Stimulated activated CD8-positive, alpha-beta memory T cell treated with anti-CD3 and anti-CD28 coated beads, Interleukin-7, amount 100 ng/mL, for 4 hours (primary cell): ENCODE measurements at regions not wholly inside any gene's neighbourhood (a gene's known extent, or its start where the extent isn't known, plus 50 kb on each side); places are given as distances from the start of the nearest gene placed in this dataset.

ENCODE experiments used
- DNase-seq, 2 donors: peaks; one replicate each; pipeline ENCODE4 v3.0.0-alpha.2; 2020; ENCODE audit warnings: low read depth in 2 of 2

GRCh38 chr6:56767892-56768531, 125.3 kb upstream of the DST start:
- no peak for DNase-seq

DNA sequence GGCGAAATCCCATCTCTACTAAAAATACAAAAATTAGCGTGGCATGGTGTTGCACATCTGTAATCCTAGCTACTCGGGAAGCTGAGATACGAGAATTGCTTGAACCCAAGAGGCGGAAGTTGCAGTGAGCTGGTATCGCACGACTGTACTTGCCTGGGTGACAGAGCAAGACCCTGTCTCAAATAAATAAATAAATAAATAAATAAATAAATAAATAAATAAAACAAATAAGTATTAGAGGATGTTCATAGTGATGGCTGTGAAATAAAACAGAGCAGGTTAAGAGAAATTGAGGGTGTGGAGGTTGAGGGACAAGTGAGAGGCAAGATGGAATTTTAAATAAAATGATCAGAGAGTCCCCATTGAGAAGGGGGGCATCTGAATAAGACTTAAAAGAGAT, 124.7 kb upstream of the DST start:
- DNase-seq, result no peak

GRCh38 chr6:56766806-56767178, 124.1 kb upstream of the DST start:
- DNase-seq, result no peak

DNA sequence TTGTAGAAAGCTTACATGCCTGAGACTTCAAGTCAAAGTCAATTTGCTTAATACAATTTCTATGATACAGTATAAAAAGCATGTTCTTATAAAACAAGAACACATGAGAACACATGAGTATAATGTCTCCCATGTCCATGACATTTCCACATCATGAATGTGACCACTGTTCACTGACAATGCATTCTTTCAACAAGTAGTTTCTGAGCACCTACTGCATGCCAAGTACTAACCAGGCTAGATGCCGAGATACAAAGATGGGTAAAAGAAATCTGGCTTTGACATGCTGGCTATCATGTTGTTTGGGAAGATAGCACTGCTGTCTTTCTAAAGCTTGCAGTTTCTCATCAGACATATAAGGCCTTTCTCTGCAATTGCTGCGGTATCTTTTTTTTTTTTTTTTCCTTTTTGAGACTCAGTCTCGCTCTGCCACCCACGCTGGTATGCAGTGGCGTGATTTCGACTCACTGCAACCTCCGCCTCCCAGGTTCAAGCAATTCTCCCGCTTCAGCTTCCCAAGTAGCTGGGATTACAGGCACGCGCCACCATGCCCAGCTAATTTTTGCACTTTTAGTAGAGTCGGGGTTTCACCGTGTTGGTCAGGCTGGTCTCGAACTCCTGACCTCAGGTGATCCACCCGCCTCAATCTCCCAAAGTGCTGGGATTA, 123.6 kb upstream of the DST start:
- no peak for DNase-seq

DNA sequence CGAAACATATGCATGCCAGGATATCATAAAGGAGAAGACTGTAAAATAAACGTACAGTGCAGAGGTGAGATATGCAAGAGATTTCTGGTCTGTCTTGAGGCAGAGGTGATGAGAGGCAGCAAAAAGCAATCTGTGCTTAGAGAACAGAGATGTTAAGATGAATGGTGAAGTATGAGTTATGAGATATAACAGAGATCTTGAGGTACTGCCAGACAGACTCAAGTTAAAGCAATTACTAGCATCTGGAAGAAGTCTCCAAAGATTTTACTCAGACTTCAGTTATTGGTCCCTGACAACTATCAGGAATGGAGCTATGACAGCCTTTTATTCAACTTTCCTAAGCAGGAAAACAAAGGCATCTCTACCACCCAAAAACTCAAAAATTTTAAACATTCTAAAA, 122.8 kb upstream of the DST start:
- no peak for DNase-seq

- no peak for DNase-seq
Measured at GRCh38 chr6:56764081-56764566, 121.4 kb upstream of the DST start.

- no peak for DNase-seq
Measured at GRCh38 chr6:56761651-56762050, 119.0 kb upstream of the DST start.

DNA sequence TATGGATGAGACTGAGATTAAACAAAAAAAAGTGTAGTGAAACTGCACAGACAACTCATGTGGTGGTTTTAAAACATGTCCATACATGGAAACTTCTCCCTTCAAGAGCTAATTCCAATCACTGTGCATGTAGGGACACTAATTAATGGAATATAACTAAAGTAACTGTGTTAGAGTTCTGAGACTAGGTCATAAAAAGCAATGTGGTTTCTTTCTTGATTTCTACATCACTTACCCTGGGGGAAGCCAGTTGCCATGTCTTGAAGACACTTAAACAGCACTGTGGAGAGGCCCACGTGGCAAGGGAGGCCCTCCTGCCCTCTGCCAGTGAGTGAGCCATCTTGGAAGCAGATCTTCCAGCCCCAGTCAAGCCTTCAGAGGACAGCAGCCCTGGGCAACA, 118.2 kb upstream of the DST start:
- no peak for DNase-seq

DNA sequence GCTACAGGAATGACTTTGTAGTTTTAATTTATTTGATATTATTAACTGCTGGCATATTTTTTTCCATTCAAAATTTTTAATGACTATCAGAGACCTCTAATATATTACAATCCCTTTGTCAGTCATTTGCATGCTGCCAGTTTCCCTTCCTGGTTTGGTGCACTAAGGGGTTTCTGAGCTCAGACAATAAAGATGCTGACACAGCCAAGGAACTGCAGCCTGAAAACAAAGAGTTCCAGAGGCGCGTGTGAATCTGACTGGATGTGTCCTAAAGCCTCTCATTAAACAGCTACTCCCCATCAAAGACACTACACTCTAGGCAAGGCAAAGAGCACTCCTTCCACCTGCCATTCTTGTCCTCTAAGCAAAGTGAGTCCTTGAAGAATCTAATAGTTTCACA, 116.8 kb upstream of the DST start:
- no peak for DNase-seq

DNA sequence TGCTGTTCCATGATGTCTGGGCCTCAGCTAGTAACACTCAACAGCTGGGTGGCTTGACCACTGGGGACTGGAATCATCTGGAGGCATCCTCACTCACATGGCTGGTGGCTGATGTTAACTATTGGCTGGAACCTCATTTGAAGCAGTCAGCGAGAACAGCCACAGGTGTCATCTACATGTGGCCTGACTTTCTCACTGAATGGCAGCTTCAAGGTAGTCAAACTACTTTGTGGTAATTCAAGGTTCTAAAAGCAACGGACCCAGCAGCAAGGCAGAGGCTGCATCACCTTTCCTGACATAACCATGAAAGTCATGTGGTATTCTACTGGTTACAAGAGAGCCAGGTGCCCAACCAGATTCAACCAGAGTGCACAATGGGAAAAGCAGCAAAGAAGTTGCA, 115.9 kb upstream of the DST start:
- no peak for DNase-seq

DNA sequence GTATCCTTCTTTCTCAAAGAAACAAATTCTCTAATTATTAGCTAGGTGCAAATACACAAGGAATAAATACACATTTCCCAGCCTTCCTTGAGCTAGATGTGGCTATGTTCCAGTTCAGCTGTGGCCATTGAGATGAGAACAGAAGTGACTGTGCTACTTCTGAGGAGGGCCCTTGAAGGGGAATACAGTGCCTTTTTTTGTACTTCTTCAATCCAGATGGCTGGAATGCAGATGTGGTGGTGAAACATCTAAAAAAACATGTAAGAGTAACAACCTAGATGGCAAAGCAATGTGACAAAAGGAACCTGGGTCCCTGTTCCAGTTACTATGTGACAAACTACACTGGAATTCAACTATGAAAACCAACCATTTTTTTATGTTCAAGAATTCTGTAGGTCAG, 115.4 kb upstream of the DST start:
- no peak for DNase-seq

GRCh38 chr6:56757588-56757984, 114.9 kb upstream of the DST start:
- no peak for DNase-seq

- no peak for DNase-seq
Measured at GRCh38 chr6:56756791-56757587, 114.3 kb upstream of the DST start.

- DNase-seq, result no peak
Measured at GRCh38 chr6:56756219-56756789, 113.6 kb upstream of the DST start.

- no peak for DNase-seq
Measured at GRCh38 chr6:56755040-56755439, 112.4 kb upstream of the DST start.

DNA sequence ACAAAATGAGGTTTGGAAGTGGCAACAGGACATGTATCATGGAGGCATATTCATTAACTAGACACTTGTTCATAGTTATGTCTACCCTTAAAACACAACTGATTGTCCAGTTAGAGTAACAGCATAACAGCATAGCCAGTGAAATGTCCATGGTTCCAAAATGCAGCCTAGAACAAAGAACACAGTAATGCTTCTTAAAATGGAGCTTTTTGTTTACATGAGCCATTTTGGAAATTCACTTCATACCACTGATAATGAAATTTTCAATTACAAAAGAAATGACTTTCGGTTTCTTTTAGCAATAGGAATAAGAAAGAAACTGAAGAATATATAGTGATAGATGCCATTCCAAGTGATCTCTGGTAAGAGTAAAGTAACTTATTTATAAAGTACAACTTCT, 111.1 kb upstream of the DST start:
- DNase-seq, result no peak

- DNase-seq, result no peak
Measured at GRCh38 chr6:56752534-56752933, 109.8 kb upstream of the DST start.

DNA sequence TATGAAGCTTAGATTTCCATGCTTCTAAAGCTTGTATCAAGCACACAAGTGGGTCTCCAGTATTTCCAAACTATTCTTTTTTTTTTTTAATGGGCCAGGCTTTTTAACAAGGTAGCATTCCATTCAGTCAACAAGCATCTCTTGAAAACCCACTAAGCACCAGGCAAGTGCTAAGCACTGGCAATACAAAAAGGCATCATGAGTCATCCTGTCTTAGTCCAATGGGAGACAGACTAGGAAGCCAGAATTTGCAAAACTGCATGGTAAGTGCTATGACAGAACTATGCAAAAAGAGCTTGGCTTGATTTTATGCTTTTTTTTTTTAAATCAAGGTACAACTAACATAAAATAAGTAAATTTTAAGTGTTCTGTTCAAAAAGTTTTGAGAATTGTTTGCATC, 109.3 kb upstream of the DST start:
- no peak for DNase-seq

DNA sequence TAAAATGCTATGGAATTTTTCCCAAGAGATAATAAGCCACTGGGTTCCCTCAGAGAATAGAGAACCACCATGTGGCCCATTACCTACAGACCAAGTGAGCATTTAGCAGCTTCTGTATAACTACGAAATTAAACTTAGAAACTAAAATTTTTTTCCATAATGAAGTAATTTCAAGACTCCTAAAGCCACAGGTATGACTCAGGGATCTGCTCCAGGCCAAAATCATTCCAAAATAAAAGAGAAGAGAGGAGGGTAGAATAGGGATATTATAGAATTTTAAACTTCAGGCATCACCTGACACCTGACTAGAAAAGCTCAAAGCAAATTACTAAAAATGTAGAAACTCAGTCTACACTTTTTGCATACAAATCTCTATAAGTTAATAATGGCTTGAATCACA, 108.9 kb upstream of the DST start:
- no peak for DNase-seq

GRCh38 chr6:56750686-56751085, 108.0 kb upstream of the DST start:
- DNase-seq, result no peak

DNA sequence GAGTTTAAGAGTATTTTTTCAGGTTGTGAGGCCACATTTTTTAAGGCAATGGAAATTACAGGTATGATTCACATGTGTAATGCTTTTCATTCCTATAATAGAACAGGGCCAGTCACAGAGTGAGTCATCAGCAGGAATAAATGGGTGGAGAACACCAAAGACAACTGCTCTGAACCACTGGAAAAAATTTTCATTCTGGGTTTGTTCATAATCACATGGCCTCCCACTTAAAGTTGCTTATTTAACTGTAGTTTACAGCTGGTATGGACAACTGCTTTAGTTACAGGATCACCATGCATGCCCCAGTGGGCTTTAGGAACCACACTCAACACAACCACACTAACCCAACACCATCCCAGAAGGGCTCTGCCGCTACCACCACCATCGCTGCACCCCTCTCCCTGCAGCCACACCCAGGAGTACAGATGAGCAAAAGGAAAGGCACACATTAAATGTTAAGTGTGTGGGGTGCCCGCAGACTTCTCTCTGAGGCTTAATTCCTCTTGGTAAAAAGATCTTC, 107.0 kb upstream of the DST start:
- no peak for DNase-seq

DNA sequence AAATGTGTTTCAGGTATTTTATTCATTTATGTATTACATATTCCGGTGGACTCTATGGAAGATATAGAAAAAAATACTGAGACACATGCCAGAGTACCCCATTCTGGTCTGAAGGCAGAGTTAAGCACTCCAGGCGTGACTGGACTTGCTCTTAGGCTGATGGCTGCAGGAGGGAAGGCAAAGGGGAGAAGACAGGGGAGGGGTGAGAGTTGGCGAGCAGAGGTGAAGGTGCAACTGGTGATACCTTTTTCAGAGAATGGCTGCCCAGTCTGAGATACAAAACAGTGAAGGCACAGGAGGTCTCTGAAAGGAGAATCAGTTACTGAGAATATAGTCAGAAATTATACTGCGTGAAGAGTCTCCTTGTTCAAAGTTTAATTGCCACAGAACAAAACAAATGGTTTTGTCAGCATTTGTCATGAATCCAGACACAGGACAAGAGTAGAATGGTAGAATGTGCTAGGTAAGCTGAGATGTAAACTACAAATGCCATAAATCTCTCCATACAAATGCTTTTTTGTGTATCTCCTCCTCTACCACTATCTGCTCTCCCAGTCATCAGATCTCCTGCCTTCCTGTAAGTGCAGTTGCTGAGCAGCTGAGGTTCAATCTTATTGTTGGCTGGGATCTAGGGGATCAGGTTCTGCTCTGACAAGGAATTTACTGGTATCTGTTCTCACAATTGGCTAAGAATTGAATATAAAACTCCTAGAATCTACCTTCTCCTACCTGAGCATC, 104.2 kb upstream of the DST start:
- no peak for DNase-seq
